ENCODE measurements at regions not wholly inside any gene's neighbourhood (a gene's known extent, or its start where the extent isn't known, plus 50 kb on each side); places are given as distances from the start of the nearest gene placed in this dataset.

- no peak for TF ChIP-seq CTCF (IDR thresholded peaks at IDR 0.05 in 4 of 5, conservative IDR thresholded peaks at IDR 0.05 in 1 of 5)
- no peak for TF ChIP-seq POLR2A (IDR thresholded peaks at IDR 0.05)
Measured at GRCh38 chr11:96524475-96524874, 134.7 kb downstream of the JRKL start.

Data from gastrocnemius medialis (tissue), 4 donors.